IPS-11a (cell line): ENCODE measurements at regions not wholly inside any gene's neighbourhood (a gene's known extent, or its start where the extent isn't known, plus 50 kb on each side); places are given as distances from the start of the nearest gene placed in this dataset.

Source experiments
- H3K4me3 ChIP-seq: one replicate; pipeline ENCODE4 v1.5.1; 2013; ENCODE audit warnings: low read depth, low read length, control low read depth

GRCh38 chr10:59125666-59126065, 50.8 kb upstream of the PHYHIPL start:
- H3K4me3 ChIP-seq: no peak overlapping the region

DNA sequence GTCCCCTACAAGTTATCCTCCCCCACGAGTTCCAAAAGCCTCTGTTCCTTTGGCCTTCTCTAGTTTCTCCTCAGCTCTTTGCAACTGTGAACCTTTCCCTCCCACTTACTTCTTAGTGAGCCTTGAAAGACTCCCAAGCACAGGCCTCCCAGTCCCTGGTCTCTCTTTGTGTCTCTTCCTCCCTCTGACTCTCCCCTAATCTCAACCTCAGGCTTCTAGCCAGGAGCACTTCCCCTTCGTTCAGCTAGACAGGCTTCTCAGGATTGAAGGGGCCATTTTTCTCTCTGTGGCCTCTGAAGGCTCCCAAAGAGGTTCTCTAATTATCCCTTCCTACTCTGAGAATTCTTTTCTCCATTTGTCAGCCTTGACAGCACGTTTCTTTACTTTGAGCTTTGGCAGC, 50.2 kb upstream of the PHYHIPL start:
- no peak overlapping the region for H3K4me3 ChIP-seq
